ENCODE measurements at regions not wholly inside any gene's neighbourhood (a gene's known extent, or its start where the extent isn't known, plus 50 kb on each side); places are given as distances from the start of the nearest gene placed in this dataset.

DNA sequence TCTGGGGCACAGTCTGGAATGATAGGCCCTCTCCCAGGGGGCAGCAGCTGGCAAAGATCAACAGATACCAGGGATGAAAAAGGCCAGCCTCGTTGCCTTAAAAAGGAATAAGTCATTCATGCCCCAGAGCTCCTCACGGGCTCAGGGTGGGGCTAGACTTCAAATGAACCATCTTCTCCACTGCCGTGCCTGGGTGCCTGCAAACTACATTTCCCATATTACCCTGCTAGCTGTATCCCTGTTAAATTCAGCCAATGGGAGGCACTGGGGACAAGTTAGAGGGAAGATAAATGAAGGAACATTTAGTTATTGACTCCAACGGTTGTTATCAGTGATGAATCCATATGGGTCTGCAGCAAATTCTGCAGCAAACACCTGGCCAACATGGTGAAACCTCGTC lies 101.2 kb upstream of the CYYR1 start:
- TF ChIP-seq, protein P1, sequence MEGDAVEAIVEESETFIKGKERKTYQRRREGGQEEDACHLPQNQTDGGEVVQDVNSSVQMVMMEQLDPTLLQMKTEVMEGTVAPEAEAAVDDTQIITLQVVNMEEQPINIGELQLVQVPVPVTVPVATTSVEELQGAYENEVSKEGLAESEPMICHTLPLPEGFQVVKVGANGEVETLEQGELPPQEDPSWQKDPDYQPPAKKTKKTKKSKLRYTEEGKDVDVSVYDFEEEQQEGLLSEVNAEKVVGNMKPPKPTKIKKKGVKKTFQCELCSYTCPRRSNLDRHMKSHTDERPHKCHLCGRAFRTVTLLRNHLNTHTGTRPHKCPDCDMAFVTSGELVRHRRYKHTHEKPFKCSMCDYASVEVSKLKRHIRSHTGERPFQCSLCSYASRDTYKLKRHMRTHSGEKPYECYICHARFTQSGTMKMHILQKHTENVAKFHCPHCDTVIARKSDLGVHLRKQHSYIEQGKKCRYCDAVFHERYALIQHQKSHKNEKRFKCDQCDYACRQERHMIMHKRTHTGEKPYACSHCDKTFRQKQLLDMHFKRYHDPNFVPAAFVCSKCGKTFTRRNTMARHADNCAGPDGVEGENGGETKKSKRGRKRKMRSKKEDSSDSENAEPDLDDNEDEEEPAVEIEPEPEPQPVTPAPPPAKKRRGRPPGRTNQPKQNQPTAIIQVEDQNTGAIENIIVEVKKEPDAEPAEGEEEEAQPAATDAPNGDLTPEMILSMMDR (conservative IDR thresholded peaks at IDR 0.05; ENCODE audit: low read depth, low read length) = no peak
- TF ChIP-seq, protein P2, sequence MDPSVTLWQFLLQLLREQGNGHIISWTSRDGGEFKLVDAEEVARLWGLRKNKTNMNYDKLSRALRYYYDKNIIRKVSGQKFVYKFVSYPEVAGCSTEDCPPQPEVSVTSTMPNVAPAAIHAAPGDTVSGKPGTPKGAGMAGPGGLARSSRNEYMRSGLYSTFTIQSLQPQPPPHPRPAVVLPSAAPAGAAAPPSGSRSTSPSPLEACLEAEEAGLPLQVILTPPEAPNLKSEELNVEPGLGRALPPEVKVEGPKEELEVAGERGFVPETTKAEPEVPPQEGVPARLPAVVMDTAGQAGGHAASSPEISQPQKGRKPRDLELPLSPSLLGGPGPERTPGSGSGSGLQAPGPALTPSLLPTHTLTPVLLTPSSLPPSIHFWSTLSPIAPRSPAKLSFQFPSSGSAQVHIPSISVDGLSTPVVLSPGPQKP (IDR thresholded peaks at IDR 0.05; ENCODE audit: borderline replicate concordance, low read depth, low read length) = no peak
- TF ChIP-seq SMC3 (IDR thresholded peaks at IDR 0.05; ENCODE audit: low read depth, low read length) (no peak), POLR2A (IDR thresholded peaks at IDR 0.05; ENCODE audit: low read depth, low read length) (no peak), RCOR1 (IDR thresholded peaks at IDR 0.05; ENCODE audit: insufficient replicate concordance, low read length) (no peak)
